GM10266 (cell line): ENCODE measurements at regions not wholly inside any gene's neighbourhood (a gene's known extent, or its start where the extent isn't known, plus 50 kb on each side); places are given as distances from the start of the nearest gene placed in this dataset.

Source experiments
- DNase-seq: peaks from one replicate; pipeline ENCODE4 v3.0.0; 2012; ENCODE audit errors: extremely low spot score
- TF ChIP-seq, protein P1 (sequence below): IDR thresholded peaks from 2 replicates; pipeline ENCODE4 v1.5.1; 2012; ENCODE audit warnings: mild to moderate bottlenecking, low read depth; ENCODE audit not compliant: control insufficient read depth, insufficient read depth; ENCODE audit errors: missing control alignments

DNA sequence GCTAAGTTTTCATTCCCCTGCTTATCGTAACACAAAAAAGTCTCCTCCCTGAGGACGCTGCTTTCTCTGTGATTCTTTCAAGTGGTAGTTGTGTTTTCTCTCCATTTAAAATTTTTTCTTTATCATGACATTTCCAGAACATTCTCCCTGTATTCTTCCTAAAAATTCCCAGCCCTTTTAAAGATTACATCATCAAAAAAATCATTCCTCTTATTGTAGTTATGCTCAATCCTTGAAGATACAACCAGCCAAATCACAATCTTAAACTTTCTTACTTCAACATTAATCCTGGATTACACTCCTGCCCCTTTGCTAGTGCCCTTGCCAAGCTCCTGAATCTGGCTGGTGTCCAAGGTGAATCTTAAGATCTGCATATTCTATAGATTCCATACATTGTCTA lies 163.7 kb upstream of the CBLB start:
- TF ChIP-seq, protein P1, sequence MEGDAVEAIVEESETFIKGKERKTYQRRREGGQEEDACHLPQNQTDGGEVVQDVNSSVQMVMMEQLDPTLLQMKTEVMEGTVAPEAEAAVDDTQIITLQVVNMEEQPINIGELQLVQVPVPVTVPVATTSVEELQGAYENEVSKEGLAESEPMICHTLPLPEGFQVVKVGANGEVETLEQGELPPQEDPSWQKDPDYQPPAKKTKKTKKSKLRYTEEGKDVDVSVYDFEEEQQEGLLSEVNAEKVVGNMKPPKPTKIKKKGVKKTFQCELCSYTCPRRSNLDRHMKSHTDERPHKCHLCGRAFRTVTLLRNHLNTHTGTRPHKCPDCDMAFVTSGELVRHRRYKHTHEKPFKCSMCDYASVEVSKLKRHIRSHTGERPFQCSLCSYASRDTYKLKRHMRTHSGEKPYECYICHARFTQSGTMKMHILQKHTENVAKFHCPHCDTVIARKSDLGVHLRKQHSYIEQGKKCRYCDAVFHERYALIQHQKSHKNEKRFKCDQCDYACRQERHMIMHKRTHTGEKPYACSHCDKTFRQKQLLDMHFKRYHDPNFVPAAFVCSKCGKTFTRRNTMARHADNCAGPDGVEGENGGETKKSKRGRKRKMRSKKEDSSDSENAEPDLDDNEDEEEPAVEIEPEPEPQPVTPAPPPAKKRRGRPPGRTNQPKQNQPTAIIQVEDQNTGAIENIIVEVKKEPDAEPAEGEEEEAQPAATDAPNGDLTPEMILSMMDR: no peak
- no peak for DNase-seq

DNA sequence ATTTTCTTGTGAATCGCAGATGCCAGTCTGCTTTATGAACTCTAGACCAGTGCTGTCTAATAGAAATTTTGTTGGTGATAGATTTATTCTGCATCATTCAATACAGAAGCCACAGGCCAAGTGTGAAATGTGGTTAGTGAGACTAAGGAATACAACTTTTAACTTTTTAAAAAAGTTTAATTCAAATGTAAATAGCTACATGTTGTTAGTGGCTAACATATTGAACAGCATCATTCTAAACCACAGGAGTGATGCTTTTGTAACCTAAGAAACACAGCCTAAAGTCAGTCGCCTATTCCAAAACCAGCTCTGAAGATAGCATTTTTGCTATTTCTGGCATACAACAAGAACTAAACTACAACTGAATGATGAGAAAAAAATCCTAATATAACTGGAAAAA lies 164.8 kb upstream of the CBLB start:
- no peak for DNase-seq
- TF ChIP-seq, protein P1: no peak

DNA sequence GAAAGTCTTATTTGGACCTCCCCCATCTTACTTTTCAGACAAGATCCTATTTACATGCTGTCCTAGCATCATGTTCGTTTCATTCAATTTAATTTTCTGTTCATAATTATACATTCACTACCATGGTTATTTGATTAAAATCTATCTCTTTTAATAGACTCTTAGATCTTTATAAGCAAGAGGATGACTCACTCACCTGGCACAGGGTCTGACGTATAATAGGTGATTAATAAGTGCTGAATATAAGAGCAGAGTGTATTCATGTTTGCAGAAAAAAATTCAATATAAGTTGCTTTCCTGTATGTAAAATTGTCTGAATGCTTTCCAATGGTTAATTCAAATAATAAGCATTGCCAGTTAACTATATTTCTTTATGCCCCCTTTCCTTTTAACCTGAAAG lies 165.5 kb upstream of the CBLB start:
- TF ChIP-seq, protein P1: no peak
- no peak for DNase-seq

DNA sequence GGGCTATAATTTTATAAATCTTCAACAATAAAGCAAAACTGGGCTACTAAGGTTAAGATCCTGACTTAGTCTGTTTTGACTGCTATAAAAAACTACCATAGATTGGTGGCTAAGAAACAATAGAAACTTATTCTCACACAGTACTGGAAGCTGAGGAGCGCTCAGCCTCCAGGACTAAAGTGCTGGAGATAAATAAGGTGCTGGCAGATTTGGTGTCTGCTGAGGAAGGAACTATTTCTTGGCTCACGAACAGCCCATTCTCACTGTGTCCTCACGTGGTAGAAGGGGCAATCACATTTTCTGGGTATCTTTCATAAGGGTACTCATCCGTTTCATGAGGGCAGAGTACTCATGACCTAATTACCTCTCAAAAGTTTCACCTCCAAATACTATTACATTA lies 166.8 kb upstream of the CBLB start:
- no peak for DNase-seq
- TF ChIP-seq, protein P1: no peak

DNA sequence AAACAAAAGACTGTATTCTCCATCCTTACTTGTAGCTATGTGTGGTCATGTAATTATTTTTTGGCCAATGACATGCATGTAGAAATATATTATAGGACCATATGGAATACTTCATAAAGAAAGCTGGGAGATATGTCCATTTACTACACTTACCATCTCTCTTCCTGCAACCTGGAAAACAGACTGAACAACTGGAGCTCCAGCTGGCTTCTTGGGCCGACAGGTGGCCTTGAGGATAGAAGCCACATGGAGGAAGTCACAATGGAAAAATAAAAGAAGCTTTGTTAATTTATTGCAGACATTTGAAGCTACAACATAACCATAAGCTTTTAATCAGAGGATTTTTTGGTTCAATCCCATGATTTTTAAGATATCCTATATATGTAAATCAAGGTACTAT lies 167.9 kb upstream of the CBLB start:
- no peak for DNase-seq
- TF ChIP-seq, protein P1: no peak

DNA sequence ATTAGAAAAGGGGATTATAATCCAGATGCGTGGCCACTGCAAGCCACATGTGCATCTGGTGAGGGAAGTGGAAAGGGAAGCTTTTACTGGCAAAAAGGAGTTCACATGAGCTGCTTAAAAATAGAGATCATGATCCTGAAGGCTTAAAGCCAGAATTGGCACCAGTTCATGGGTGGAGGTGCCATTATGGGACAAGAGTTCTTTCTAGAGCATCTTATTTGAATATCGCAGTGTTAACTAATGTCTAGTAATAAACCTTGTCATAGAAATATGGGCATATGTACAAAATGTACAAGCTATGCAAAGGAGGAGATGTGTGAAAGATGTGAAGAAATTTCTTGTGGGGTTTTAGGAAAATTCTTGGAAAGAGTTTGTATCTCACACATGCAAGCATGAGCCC lies 178.4 kb upstream of the CBLB start:
- DNase-seq: no peak
- TF ChIP-seq, protein P1: no peak

DNA sequence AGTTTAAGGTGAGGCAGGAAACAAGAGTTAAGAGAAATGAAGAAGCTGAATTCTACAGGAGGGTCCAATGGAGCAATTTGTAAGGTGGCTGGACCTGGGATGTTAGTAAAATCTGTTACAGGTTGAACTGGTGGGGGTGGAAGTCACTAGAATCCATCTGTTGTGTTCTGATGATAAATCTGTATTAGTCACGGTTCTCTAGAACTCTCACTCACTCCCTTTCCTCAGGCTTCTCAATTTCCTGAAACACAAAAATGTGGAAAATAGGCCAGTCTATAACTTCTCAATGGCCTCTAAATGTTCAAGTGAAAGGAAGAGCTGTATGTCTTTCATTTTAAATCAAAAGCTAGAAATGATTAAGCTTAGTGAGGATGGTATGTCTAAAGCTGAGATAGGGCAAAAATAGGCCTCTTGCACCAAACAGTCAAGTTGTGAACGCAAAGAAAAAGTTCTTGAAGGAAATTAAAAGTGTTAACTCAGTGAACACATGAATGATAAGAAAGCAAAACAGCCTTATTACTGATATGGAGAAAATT lies 180.2 kb upstream of the CBLB start:
- TF ChIP-seq, protein P1: no peak
- DNase-seq: no peak
